Spleen (tissue), 11 donors: ENCODE measurements at regions not wholly inside any gene's neighbourhood (a gene's known extent, or its start where the extent isn't known, plus 50 kb on each side); places are given as distances from the start of the nearest gene placed in this dataset.
"Not testable (repeated sequence)": the region's sequence is repeated elsewhere in the genome, so short reads cannot be mapped to it uniquely, and the experiment has no call there.

Source experiments
- DNase-seq: peaks from one replicate; pipeline ENCODE4 v3.0.0-alpha.2; 2020
- H3K27ac ChIP-seq, 8 donors: fragments of 200-600 bp; sonication (generic) in 7 of 8; 1 replicate in 4 of 8; 2 replicates in 4 of 8; pipeline versions ENCODE4 v1.5.0 to v1.8.0; 2016 to 2021; ENCODE audit warnings: inconsistent platforms in 4 of 8, mild to moderate bottlenecking in 4 of 8, moderate library complexity in 1 of 8
- H3K27me3 ChIP-seq, 7 donors: fragments of 200-600 bp; sonication (generic) in 6 of 7; replicated peaks in 1 of 7; 1 replicate in 4 of 7; 2 replicates in 3 of 7; pipeline versions ENCODE4 v1.5.0 to v1.8.0; 2016 to 2021; ENCODE audit warnings: inconsistent platforms in 3 of 7, mild to moderate bottlenecking in 1 of 7
- H3K36me3 ChIP-seq, 6 donors: fragments of 200-600 bp; sonication (generic) in 5 of 6; 1 replicate in 4 of 6; 2 replicates in 2 of 6; pipeline versions ENCODE4 v1.5.0 to v1.8.0; 2016 to 2021; ENCODE audit warnings: inconsistent platforms in 2 of 6
- H3K4me1 ChIP-seq, 6 donors: fragments of 200-600 bp; sonication (generic) in 5 of 6; 1 replicate in 3 of 6; 2 replicates in 3 of 6; pipeline versions ENCODE4 v1.5.0 to v1.8.0; 2016 to 2021; ENCODE audit warnings: inconsistent platforms in 3 of 6
- H3K4me3 ChIP-seq, 8 donors: fragments of 200-600 bp; sonication (generic) in 7 of 8; 1 replicate in 4 of 8; 2 replicates in 4 of 8; pipeline versions ENCODE4 v1.5.0 to v1.8.0; 2016 to 2021; ENCODE audit warnings: inconsistent platforms in 4 of 8, mild to moderate bottlenecking in 4 of 8, moderate library complexity in 2 of 8
- H3K9me3 ChIP-seq, 8 donors: fragments of 200-600 bp; sonication (generic) in 7 of 8; 1 replicate in 4 of 8; 2 replicates in 4 of 8; pipeline versions ENCODE4 v1.5.0 to v1.8.0; 2016 to 2021; ENCODE audit warnings: inconsistent platforms in 4 of 8
- WGBS, 5 donors: extraction: QIAGEN DNeasy Blood & Tissue Kit in 3 of 5; methylation state at CpG; one replicate each; pipeline versions ENCODE4 v1.1.5 to v1.1.7; 2013 to 2018; 5-methylcytosine and 5-hydroxymethylcytosine counted together
- intact Hi-C: fragments of 100-400 bp; cut with DNase I; formaldehyde crosslinking; loops from one replicate; pipeline ENCODE4 v1.15.0; 2023; ENCODE audit warnings: low total_unique reads
- donor health status: healthy with polysubstance abuse.
- donor health status: DM: no; HTN: no; CAD: no; lungs with moderate emphysema.
- donor health status: DM: no; HTN: no; CAD: no.
- donor health status: Bipolar disorder and iron deficiency.
- donor health status: healthy.
- donor health status: DM: no; HTN: no; CAD: no.
- donor health status: DM: yes; HTN: yes; CAD: no.

DNA sequence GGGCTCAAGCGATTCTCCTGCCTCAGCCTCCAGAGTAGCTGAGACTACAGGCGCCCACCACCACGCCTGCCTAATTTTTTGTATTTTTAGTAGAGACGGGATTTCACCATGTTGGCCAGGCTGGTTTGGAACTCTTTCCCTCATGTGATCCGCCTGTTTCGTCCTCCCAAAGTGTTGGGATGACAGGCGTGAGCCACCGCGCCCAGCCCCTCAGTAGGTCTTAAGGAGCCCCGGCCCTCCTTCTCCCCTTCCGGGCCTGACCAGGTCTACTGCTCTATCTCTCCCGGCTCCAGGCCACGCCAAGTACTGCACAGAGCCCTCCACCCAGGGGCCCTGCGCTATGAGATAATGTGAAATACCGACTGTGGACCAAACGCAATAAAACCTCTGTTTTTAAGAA is 785.5 kb downstream of the FOXD4L5 start:
- H3K36me3 ChIP-seq, H3K4me3 ChIP-seq, intact Hi-C loops, DNase-seq, H3K4me1 ChIP-seq, H3K27ac ChIP-seq, H3K9me3 ChIP-seq, H3K27me3 ChIP-seq: not testable (repeated sequence)
- 91 to 94% (median 94%) methylated on average over 11 to 16 of the region's 16 CpGs for WGBS, 5 donors

DNA sequence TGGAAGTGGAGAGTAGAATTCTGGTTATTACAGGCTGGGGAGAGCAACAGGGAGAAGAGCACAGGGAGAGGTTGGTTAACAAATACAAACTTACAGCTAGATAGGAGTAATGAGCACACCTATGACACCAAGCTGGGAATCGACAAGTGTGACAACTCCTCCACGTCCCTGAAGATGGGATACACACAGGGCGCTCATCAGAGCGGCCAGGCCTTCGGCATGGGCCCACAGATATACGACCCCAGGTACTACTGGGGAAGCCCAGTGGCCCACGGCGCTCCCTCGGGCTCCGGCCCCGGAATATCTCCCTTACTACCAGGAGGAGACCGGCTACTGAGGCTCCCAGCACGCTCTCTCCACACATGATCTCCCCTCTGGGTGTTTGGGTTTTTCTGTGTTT is 786.6 kb downstream of the FOXD4L5 start:
- 87 to 94% (median 91%) methylated on average over 9 to 12 of the region's 13 CpGs; no CpG with 5 or more reads in 2 of the 5 donors for WGBS, 5 donors
- H3K9me3 ChIP-seq, H3K27me3 ChIP-seq, H3K27ac ChIP-seq, intact Hi-C loops, H3K36me3 ChIP-seq, H3K4me1 ChIP-seq, H3K4me3 ChIP-seq, DNase-seq: not testable (repeated sequence)

DNA sequence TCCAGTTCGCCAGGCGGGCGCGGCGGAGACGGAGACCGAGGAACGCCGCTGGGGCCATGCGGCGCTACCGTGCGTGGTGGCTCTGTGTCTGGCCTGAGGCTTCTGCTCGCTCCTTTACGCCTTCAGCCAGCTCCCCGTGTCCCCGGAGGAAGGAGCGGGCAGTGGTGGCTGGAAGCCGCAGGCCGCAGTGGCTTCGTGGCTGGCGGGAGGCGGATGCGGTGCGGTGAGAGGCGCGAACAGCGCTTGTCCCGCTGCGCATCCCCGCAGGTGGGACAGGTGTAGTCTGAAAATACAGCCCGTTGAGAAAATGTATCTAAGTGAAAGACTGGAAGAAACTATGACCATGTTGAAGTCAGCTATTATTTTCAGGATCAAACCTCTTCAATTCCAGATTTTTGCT is 796.5 kb downstream of the FOXD4L5 start:
- WGBS, 5 donors, result 70 to 88% (median 85%) methylated on average over 23 to 32 of the region's 32 CpGs
- DNase-seq, intact Hi-C loops, H3K27me3 ChIP-seq, H3K4me3 ChIP-seq, H3K4me1 ChIP-seq, H3K36me3 ChIP-seq, H3K9me3 ChIP-seq, H3K27ac ChIP-seq: not testable (repeated sequence)

DNA sequence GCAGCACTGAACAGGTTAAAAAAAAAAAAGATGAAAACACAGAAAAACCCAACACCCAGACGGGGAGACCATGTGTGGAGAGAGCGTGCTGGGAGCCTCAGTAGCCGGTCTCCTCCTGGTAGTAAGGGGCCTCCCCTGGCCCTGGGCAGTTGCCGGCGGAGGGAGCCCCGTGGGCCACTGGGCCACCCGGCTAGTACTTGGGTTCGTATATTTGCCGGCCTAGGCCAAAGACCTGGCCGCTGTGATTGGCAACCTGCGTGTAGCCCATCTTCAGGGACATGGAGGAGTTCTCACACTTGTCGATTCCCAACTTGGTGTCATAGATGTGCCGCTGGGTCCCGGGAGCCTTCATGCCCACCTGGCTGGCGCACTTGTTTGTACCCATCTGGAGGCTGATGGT is 798.9 kb downstream of the FOXD4L5 start:
- H3K27me3 ChIP-seq, H3K4me3 ChIP-seq, H3K36me3 ChIP-seq, H3K9me3 ChIP-seq, intact Hi-C loops, H3K27ac ChIP-seq, DNase-seq, H3K4me1 ChIP-seq: not testable (repeated sequence)
- 93 to 100% (median 96%) methylated on average over 8 to 9 of the region's 15 CpGs; no CpG with 5 or more reads in 2 of the 5 donors for WGBS, 5 donors

DNA sequence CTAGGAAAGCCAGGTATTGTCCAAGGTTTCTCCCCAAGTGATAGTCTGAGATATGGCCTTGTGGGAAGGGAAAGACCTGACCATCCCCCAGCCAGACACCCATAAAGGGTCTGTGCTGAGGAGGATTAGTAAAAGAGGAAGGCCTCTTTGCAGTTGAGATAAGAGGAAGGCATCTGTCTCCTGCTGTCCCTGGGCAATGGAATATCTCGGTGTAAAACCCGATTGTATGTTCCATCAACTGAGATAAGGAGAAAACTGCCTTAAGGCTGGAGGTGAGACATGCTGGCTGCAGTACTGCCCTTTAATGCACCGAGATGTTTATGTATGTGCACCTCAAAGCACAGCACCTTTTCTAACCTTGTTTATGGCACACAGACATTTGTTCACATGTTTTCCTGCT is 805.9 kb downstream of the FOXD4L5 start:
- H3K9me3 ChIP-seq, H3K36me3 ChIP-seq, H3K27me3 ChIP-seq, H3K4me3 ChIP-seq, DNase-seq, H3K27ac ChIP-seq, intact Hi-C loops, H3K4me1 ChIP-seq: not testable (repeated sequence)
- WGBS, 5 donors, result 29 to 63% (median 52%) methylated on average over 2 to 3 of the region's 3 CpGs

- H3K4me3 ChIP-seq, H3K9me3 ChIP-seq, H3K27ac ChIP-seq, DNase-seq, intact Hi-C loops, H3K36me3 ChIP-seq, H3K4me1 ChIP-seq, H3K27me3 ChIP-seq: not testable (repeated sequence)
- WGBS, 5 donors, result 17 to 52% (median 30%) methylated on average over 1 of the region's 8 CpGs
Measured at GRCh38 chr9:64468943-64469342, 816.1 kb downstream of the FOXD4L5 start.

DNA sequence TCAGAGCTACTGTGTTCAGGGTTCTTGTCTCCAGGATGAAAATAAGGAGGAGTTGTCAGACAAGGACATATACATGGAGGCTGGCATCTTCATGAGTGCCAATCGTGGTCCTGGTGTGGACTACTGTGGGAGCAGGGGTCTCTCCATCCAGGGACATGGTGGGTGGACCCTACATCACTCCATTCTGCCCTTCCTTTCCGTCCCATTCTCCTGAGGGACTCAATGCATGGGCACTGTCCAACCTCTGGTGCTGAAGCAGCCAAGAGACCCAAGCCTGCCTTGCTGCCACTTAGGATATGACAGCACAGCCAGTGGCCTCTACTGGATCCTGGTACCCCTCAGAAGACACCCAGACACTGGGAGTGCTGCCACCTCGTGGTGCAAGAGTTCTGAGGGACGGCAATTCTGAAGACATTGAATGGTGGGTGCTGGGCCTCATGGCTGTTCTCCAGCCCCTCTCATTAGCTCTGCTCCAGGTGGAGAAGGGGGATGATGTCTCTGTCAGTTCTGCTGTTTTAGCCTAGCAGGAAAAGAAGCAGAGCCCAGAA is 818.9 kb downstream of the FOXD4L5 start:
- intact Hi-C loops, H3K9me3 ChIP-seq, DNase-seq, H3K4me1 ChIP-seq, H3K27me3 ChIP-seq, H3K27ac ChIP-seq, H3K36me3 ChIP-seq, H3K4me3 ChIP-seq: not testable (repeated sequence)
- WGBS, 5 donors, result 20 to 69% (median 57%) methylated on average over 1 to 3 of the region's 4 CpGs

GRCh38 chr9:64461885-64462284 is 823.1 kb downstream of the FOXD4L5 start:
- H3K9me3 ChIP-seq, DNase-seq, H3K36me3 ChIP-seq, intact Hi-C loops, H3K27me3 ChIP-seq, H3K4me3 ChIP-seq, H3K27ac ChIP-seq, H3K4me1 ChIP-seq: not testable (repeated sequence)
- WGBS, 5 donors, result 0 to 97% (median 80%) methylated on average over 1 of the region's 5 CpGs; no CpG with 5 or more reads in 2 of the 5 donors

DNA sequence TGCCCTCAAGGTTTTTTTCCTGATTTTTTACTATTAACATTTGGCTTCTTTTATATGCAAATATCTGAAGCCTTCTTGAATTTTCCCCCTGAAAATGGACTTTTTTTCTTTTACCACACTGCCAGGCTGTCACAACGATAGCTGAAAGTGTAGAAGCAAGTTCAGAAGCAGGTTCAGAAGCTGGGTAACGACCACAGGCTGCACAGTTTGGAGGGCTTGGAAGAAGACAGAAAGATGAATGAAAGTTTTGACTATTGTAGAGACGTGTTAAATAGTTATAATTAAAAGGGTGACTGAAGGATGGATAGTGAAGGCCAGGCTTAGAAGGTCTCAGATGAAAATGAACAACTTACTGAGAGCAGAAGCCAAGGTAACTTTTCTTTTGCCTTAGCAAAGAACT is 826.4 kb downstream of the FOXD4L5 start:
- DNase-seq, H3K27me3 ChIP-seq, H3K4me3 ChIP-seq, H3K9me3 ChIP-seq, H3K4me1 ChIP-seq, H3K27ac ChIP-seq, intact Hi-C loops, H3K36me3 ChIP-seq: not testable (repeated sequence)
- WGBS, 5 donors, result 62 to 91% (median 82%) methylated on average over 3 of the region's 3 CpGs

DNA sequence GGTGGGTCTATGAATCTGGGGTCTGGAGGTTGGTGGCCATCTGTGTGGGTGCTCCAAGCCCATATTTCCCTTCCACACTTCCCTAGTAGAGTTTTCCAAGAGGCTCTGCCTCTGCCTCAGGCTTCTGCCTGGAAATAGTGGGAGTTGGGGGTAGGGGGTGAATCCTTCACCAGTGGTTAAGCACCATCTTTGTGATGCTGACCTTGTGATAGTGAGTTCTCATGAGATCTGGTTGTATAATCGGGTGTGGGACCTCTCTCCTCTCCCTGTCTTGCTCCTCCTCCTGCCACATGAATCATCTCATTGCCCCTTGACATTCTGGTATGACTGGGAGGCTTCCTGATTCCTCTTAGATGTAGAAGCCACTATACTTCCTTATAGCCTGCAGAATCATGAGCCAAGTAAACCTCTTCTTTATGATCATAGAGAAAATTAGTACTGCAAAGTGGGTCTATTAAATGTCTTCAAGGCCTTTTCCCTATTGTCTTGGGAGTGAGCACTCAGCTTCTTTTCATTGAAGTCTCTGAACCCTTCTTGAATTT is 829.8 kb downstream of the FOXD4L5 start:
- H3K4me1 ChIP-seq, H3K4me3 ChIP-seq, H3K27ac ChIP-seq, intact Hi-C loops, H3K27me3 ChIP-seq, H3K36me3 ChIP-seq, DNase-seq, H3K9me3 ChIP-seq: not testable (repeated sequence)
- WGBS, 5 donors, result 9 to 48% (median 21%) methylated on average over 1 of the region's 1 CpG

- not testable (repeated sequence) for H3K36me3 ChIP-seq
Measured at GRCh38 chr9:64452134-64452533, 832.9 kb downstream of the FOXD4L5 start.

GRCh38 chr9:64450654-64451053 is 834.4 kb downstream of the FOXD4L5 start:
- H3K27ac ChIP-seq, H3K9me3 ChIP-seq, H3K4me3 ChIP-seq, H3K27me3 ChIP-seq, intact Hi-C loops, H3K36me3 ChIP-seq, DNase-seq, H3K4me1 ChIP-seq: not testable (repeated sequence)
- 67 to 90% (median 83%) methylated on average over 1 to 3 of the region's 5 CpGs for WGBS, 5 donors

More at GRCh38 chr9:64452134-64452533, 832.9 kb downstream of the FOXD4L5 start:
- H3K27ac ChIP-seq, intact Hi-C loops, H3K9me3 ChIP-seq, H3K27me3 ChIP-seq, DNase-seq, H3K4me3 ChIP-seq, H3K4me1 ChIP-seq: not testable (repeated sequence)
- 60 to 80% (median 77%) methylated on average over 2 of the region's 2 CpGs for WGBS, 5 donors
